SJSA1 (cell line): ENCODE measurements at regions not wholly inside any gene's neighbourhood (a gene's known extent, or its start where the extent isn't known, plus 50 kb on each side); places are given as distances from the start of the nearest gene placed in this dataset.

Experiments
- DNase-seq, 2 experiments: peaks; one replicate each; pipeline ENCODE4 v3.0.0-alpha.2; 2015 to 2020; ENCODE audit warnings: low spot score in 2 of 2, low read depth in 1 of 2
- H3K27ac ChIP-seq: fragments of 250-450 bp; sonication (Bioruptor Pico); 2 replicates; pipeline ENCODE4 v1.5.1; 2020; ENCODE audit warnings: mild to moderate bottlenecking, moderate library complexity
- H3K27me3 ChIP-seq: fragments of 250-450 bp; sonication (Bioruptor Pico); replicated peaks from 2 replicates; pipeline ENCODE4 v1.5.1; 2020; ENCODE audit warnings: mild to moderate bottlenecking, moderate library complexity
- H3K36me3 ChIP-seq: fragments of 250-450 bp; sonication (Bioruptor Pico); 2 replicates; pipeline ENCODE4 v1.5.1; 2020; ENCODE audit warnings: mild to moderate bottlenecking
- H3K4me1 ChIP-seq: fragments of 250-450 bp; sonication (Bioruptor Pico); replicated peaks from 2 replicates; pipeline ENCODE4 v1.6.1; 2021; ENCODE audit warnings: mild to moderate bottlenecking
- H3K4me3 ChIP-seq: fragments of 250-450 bp; sonication (Bioruptor Pico); 2 replicates; pipeline ENCODE4 v1.5.1; 2020; ENCODE audit warnings: mild to moderate bottlenecking
- H3K9me3 ChIP-seq: fragments of 250-450 bp; sonication (Bioruptor Pico); replicated peaks from 2 replicates; pipeline ENCODE4 v1.5.1; 2020; ENCODE audit warnings: mild to moderate bottlenecking

GRCh38 chr2:160862226-160862625 is 298.0 kb upstream of the TANK start:
- DNase-seq, result no peak

GRCh38 chr2:160868891-160869290 is 291.3 kb upstream of the TANK start:
- peaks cover 23% of the 10 kb centered on the region for H3K4me1 ChIP-seq
- peak in 1 of 2 experiments; percentile 1 for DNase-seq
- H3K9me3 ChIP-seq, result no peaks in the 10 kb centered on the region
- H3K4me3 ChIP-seq, result no peak overlapping the region
- no peaks in the 10 kb centered on the region for H3K36me3 ChIP-seq
- no peak overlapping the region for H3K27ac ChIP-seq
- H3K27me3 ChIP-seq, result no peaks in the 10 kb centered on the region

More at GRCh38 chr2:160862226-160862625, 298.0 kb upstream of the TANK start:
- Histone ChIP-seq H3K9me3 (no peaks in the 10 kb centered on the region), H3K27ac (no peak overlapping the region), H3K27me3 (no peaks in the 10 kb centered on the region), H3K36me3 (no peaks in the 10 kb centered on the region), H3K4me1 (no peaks in the 10 kb centered on the region), H3K4me3 (no peak overlapping the region)

- no peaks in the 10 kb centered on the region for H3K27me3 ChIP-seq
- peak in 1 of 2 experiments; percentile 27 for DNase-seq
- no peak overlapping the region for H3K27ac ChIP-seq
- H3K4me3 ChIP-seq, result no peak overlapping the region
- no peaks in the 10 kb centered on the region for H3K9me3 ChIP-seq
- H3K4me1 ChIP-seq, result peaks cover 23% of the 10 kb centered on the region
- H3K36me3 ChIP-seq, result no peaks in the 10 kb centered on the region
Measured at GRCh38 chr2:160869411-160869810, 290.8 kb upstream of the TANK start.

GRCh38 chr2:160870729-160871465 is 289.3 kb upstream of the TANK start:
- Histone ChIP-seq H3K36me3 (no peaks in the 10 kb centered on the region), H3K4me3 (no peak overlapping the region), H3K27me3 (no peaks in the 10 kb centered on the region), H3K4me1 (peaks cover 23% of the 10 kb centered on the region), H3K9me3 (no peaks in the 10 kb centered on the region), H3K27ac (no peak overlapping the region)
- DNase-seq, result peak in 1 of 2 experiments; percentile 3

GRCh38 chr2:160871953-160872352 is 288.3 kb upstream of the TANK start:
- Histone ChIP-seq H3K27ac (no peak overlapping the region), H3K4me1 (peaks cover 31% of the 10 kb centered on the region), H3K27me3 (no peaks in the 10 kb centered on the region), H3K36me3 (no peaks in the 10 kb centered on the region), H3K9me3 (no peaks in the 10 kb centered on the region), H3K4me3 (no peak overlapping the region)
- DNase-seq, result no peak

GRCh38 chr2:160876029-160876428 is 284.2 kb upstream of the TANK start:
- H3K36me3 ChIP-seq, result no peaks in the 10 kb centered on the region
- no peak overlapping the region for H3K27ac ChIP-seq
- no peaks in the 10 kb centered on the region for H3K27me3 ChIP-seq
- DNase-seq, result no peak
- no peaks in the 10 kb centered on the region; the same call in 1 of the 2 replicates for H3K9me3 ChIP-seq
- H3K4me3 ChIP-seq, result no peak overlapping the region
- H3K4me1 ChIP-seq, result peaks cover 10% of the 10 kb centered on the region

GRCh38 chr2:160876765-160877164 is 283.5 kb upstream of the TANK start:
- H3K4me1 ChIP-seq, result peaks cover 9% of the 10 kb centered on the region
- peak in 1 of 2 experiments; percentile 7 for DNase-seq
- no peak overlapping the region for H3K4me3 ChIP-seq

GRCh38 chr2:160878618-160879017 is 281.6 kb upstream of the TANK start:
- H3K27me3 ChIP-seq, result no peaks in the 10 kb centered on the region
- DNase-seq, result no peak
- H3K4me1 ChIP-seq, result peaks cover 9% of the 10 kb centered on the region
- no peaks in the 10 kb centered on the region for H3K36me3 ChIP-seq
- no peak overlapping the region for H3K27ac ChIP-seq
- no peak overlapping the region for H3K4me3 ChIP-seq
- H3K9me3 ChIP-seq, result no peaks in the 10 kb centered on the region; the same call in 1 of the 2 replicates

More at GRCh38 chr2:160876765-160877164, 283.5 kb upstream of the TANK start:
- Histone ChIP-seq H3K9me3 (no peaks in the 10 kb centered on the region; the same call in 1 of the 2 replicates), H3K27ac (no peak overlapping the region), H3K27me3 (no peaks in the 10 kb centered on the region), H3K36me3 (no peaks in the 10 kb centered on the region)

- no peaks in the 10 kb centered on the region for H3K27me3 ChIP-seq
- no peaks in the 10 kb centered on the region for H3K4me1 ChIP-seq
- no peak overlapping the region for H3K4me3 ChIP-seq
- H3K36me3 ChIP-seq, result no peaks in the 10 kb centered on the region
- H3K9me3 ChIP-seq, result no peaks in the 10 kb centered on the region; the same call in 1 of the 2 replicates
- no peak overlapping the region for H3K27ac ChIP-seq
- no peak for DNase-seq
Measured at GRCh38 chr2:160882906-160883305, 277.3 kb upstream of the TANK start.

GRCh38 chr2:160884056-160884455 is 276.2 kb upstream of the TANK start:
- H3K4me1 ChIP-seq, result no peaks in the 10 kb centered on the region
- no peak overlapping the region for H3K4me3 ChIP-seq
- H3K36me3 ChIP-seq, result no peaks in the 10 kb centered on the region
- no peaks in the 10 kb centered on the region; the same call in 1 of the 2 replicates for H3K9me3 ChIP-seq
- H3K27ac ChIP-seq, result no peak overlapping the region
- no peaks in the 10 kb centered on the region for H3K27me3 ChIP-seq
- DNase-seq, result no peak

- no peak overlapping the region for H3K27ac ChIP-seq
- no peak for DNase-seq
- H3K4me3 ChIP-seq, result no peak overlapping the region
- no peaks in the 10 kb centered on the region for H3K36me3 ChIP-seq
- no peaks in the 10 kb centered on the region for H3K27me3 ChIP-seq
- no peaks in the 10 kb centered on the region for H3K9me3 ChIP-seq
- H3K4me1 ChIP-seq, result no peaks in the 10 kb centered on the region
Measured at GRCh38 chr2:160889439-160890170, 270.6 kb upstream of the TANK start.

- H3K4me1 ChIP-seq, result no peaks in the 10 kb centered on the region
- H3K4me3 ChIP-seq, result no peak overlapping the region
- no peaks in the 10 kb centered on the region for H3K9me3 ChIP-seq
- no peaks in the 10 kb centered on the region for H3K27me3 ChIP-seq
- DNase-seq, result no peak
- no peak overlapping the region for H3K27ac ChIP-seq
- H3K36me3 ChIP-seq, result no peaks in the 10 kb centered on the region
Measured at GRCh38 chr2:160890667-160891352, 269.4 kb upstream of the TANK start.

GRCh38 chr2:160891353-160891740 is 268.9 kb upstream of the TANK start:
- no peak for DNase-seq
- Histone ChIP-seq H3K27me3 (no peaks in the 10 kb centered on the region), H3K9me3 (no peaks in the 10 kb centered on the region), H3K4me3 (no peak overlapping the region), H3K36me3 (no peaks in the 10 kb centered on the region), H3K27ac (no peak overlapping the region), H3K4me1 (no peaks in the 10 kb centered on the region)

GRCh38 chr2:160892204-160892603 is 268.0 kb upstream of the TANK start:
- no peaks in the 10 kb centered on the region for H3K27me3 ChIP-seq
- no peak overlapping the region for H3K27ac ChIP-seq
- no peak for DNase-seq
- no peak overlapping the region for H3K4me3 ChIP-seq
- no peaks in the 10 kb centered on the region for H3K36me3 ChIP-seq
- H3K4me1 ChIP-seq, result no peaks in the 10 kb centered on the region
- H3K9me3 ChIP-seq, result no peaks in the 10 kb centered on the region
